GM19025 (cell line): ENCODE measurements at regions not wholly inside any gene's neighbourhood (a gene's known extent, or its start where the extent isn't known, plus 50 kb on each side); places are given as distances from the start of the nearest gene placed in this dataset.

Experiments
- ATAC-seq: cut with Tn5 transposase; IDR thresholded peaks from one replicate; pipeline ENCODE4 v1.9.1; 2021; ENCODE audit warnings: mild to moderate bottlenecking, low read depth, moderate library complexity; ENCODE audit not compliant: unreplicated experiment

GRCh38 chr15:85935182-85935581 lies 140.5 kb upstream of the KLHL25 start:
- no peak for ATAC-seq

- ATAC-seq = no peak
Observed at GRCh38 chr15:85937661-85938060, 142.0 kb upstream of the AGBL1 start.

DNA sequence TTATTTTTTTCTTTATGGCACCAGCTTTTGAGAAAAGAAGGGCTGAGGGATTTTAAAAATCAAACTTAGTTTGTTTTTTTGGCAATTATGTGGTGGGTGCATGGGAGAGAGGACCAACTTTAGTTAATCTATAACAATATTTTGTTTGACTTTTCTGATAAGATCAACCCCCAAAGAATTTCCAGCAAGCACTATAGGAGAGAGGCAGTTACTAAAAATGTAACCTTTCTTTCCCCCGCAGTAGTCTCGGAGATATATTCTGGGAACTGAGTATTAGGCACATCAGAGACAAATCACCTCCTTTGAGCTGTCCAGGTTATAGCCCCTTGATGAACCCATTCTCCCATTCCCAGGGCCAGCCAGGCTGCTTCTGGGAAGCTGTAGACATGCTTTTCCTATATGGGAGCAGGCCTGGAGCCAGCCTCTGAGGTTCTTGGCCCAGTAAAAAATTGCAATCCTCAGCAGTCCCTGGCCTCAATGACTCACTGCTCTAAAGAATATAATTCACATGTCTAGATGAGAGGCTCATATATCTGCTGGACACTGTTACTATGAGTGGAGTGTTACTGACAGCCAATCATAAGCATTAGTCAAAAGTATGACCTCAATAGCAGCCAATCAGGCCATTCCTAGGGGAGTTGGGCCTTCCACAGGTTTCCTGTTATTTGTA lies 138.3 kb upstream of the AGBL1 start:
- no peak for ATAC-seq

DNA sequence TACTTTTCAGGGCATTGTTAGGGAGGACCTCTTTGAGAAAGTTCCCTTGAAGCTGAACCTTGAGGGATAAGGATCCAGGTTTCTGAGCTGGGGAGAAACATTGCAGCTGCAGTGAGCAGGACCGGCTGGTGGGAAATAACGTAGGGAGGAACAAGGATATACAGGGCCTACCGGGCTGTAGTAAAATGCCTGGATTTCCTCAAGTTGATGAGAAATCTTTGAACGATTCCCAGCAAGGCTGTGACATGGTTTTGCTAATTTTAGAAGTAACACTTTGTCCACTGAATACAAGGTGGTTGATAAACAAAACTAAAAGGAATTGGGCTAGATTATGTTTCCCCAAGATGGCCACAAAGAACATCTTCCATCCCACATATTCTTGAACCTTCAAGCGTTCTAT lies 137.0 kb upstream of the AGBL1 start:
- ATAC-seq = no peak

DNA sequence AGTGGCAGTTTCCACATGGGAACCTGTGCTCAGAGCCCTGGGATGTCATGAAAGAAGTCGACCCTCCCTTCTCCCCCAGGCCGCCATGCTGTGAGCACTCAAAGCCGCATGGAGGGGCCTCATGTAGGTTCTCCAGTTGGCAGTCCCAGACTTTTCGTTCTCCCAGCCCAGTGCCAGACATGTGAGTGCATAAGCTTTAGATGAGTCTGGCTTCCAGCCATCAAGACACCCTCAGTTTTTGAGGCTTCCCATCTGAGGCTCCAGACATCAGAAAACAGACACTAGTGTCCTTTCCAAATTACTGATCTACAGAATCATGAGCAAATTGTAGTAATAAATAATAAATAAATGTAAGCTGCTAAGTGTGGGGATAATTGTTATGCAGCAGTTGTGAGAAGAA lies 136.5 kb upstream of the AGBL1 start:
- ATAC-seq = no peak

- ATAC-seq = no peak
Observed at GRCh38 chr15:85943791-85944190, 135.9 kb upstream of the AGBL1 start.

DNA sequence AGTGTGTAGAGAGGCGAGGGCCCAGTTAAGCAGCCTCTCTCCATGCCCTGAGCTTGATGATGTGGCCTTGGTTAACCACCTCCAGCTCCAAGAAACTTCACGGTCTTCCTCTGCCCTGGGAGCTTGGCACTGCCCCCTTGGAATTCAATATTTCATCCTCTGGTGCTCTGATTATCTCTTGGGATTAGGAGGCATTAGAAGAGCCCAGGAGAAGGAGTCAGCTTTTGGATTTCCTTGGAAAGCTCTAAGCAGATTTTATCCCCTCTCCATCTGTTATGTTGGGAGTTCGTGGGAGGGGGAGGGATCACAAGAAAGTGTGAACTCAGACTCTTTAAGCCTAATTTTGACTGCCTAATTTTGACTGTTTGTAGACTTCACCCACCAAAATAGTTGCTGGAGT lies 132.7 kb upstream of the AGBL1 start:
- ATAC-seq = no peak

GRCh38 chr15:85947936-85948335 lies 131.7 kb upstream of the AGBL1 start:
- ATAC-seq = no peak

DNA sequence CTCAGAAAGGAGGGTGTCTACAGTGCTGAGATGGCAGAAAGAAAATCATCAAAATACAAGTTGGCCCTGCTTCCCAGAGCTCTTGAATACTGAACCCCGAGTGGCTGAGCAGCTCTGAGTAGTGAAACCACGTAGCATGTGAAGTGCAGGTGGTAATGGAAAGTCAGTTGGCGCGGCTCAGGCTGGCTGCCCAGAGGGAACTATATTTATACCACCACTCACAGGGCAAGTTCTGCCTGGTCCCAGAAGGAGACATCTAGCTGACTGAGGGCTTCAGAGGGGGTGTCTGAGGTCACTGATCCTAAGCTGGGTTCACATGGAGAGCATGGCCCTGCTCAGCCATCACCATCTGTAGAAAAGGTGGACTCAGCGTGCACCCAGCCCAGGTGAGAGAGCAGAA lies 129.6 kb upstream of the AGBL1 start:
- no peak for ATAC-seq

DNA sequence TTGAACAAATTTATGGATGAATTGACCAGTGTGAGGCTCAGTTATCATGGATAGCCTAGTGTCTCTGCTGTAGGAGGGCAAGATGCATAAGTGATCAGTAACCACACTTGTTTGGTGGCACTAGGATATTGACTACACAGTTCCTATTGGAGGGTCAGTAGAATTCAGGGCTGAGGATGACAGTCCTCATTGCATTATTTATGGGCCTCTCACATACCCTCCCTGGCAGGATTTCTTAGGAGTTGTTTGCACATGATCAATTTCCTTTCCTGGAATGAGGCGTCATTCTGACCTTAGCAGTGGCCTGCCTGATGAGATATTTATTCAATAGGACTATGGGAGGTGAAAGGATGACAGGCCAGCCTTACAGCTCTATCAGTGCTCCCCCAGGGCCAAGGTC lies 125.1 kb upstream of the AGBL1 start:
- ATAC-seq = no peak

- ATAC-seq = peak; percentile 62
Observed at GRCh38 chr15:85955501-85956391, 123.9 kb upstream of the AGBL1 start.

GRCh38 chr15:85956532-85957275 lies 123.0 kb upstream of the AGBL1 start:
- no peak for ATAC-seq

GRCh38 chr15:85959611-85960010 lies 120.1 kb upstream of the AGBL1 start:
- ATAC-seq = no peak

- ATAC-seq = no peak
Observed at GRCh38 chr15:85960381-85960780, 119.3 kb upstream of the AGBL1 start.

DNA sequence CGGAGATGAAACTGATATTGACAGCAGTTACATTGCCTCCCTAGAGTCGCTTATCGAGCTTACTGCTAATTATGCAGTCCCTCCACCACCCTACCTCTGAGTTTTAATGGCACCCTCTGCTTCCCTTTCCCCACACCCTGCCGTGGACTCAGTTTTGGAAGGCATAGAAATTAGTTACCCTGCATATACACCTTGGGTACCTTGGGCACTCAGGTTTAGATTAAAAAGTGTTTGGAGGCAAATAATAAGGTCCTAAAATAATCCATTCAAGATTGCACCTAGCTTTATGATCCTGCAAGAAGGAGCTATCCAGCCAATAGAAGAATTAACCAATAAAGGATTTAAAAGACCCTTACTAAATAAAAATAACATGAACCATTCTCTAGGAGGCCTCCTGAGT lies 117.8 kb upstream of the AGBL1 start:
- ATAC-seq = no peak

DNA sequence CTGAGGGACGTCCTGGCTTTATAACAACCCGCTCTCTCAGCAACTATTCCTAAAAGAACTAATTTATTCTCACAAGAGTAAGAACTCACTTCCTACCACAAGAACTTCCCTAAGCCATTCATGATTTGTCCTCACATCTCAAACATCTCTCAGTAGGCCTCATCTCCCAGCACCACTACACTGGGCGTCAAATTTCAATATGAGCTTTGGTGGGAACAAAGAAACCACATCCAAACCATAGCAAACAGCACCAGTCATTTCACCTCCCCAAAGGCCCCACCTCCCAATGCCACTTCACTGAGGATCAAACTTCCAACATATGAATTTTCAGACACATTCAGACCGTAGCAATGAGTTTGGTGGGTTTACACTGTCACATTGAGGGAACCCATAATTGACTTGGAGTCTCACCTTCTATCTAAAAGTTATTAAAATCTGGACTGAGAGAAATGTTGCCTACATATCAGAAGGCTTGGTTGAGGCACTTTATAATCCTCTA lies 116.4 kb upstream of the AGBL1 start:
- ATAC-seq = no peak

- ATAC-seq = no peak
Observed at GRCh38 chr15:85964471-85964870, 115.2 kb upstream of the AGBL1 start.

GRCh38 chr15:85967553-85967952 lies 112.1 kb upstream of the AGBL1 start:
- no peak for ATAC-seq

- ATAC-seq = no peak
Observed at GRCh38 chr15:85972805-85973540, 106.7 kb upstream of the AGBL1 start.

DNA sequence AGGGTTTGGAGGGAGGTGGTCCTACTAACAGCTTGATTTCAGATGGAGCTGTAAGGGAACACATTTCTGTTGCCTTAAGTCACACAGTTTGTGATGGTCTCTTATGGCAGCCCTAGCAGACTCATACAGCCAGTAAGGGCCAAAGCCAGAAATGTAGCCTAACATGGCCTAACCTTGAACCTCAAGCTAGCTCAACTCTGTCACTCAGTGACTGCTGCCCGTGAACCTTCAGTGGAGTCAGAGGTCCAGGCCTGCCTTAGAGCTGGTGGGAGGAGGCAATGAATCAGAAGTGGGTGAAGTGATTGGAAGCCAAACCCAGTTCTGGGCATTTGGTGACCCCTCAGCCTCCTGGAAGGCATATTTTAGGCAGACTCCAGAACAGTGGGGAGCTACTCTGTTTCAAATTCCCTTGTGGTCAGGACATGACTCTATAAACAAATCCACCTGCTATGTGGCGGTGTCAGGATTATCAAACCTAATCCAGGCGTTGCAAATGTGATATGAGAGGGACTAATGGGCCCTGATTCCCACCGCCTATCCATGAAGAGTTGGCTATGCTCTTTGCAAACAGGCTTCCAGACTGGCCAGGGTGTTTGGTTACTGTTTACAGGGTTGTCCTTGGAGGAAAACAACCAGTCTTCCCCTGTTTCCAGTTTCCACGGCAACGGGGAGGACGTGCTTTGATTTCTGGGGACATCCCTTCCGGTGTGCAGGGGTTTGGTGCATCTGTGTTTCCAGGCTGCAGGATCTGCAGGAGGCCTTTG lies 105.9 kb upstream of the AGBL1 start:
- ATAC-seq = no peak
